HG03520 (cell line): ENCODE measurements at regions not wholly inside any gene's neighbourhood (a gene's known extent, or its start where the extent isn't known, plus 50 kb on each side); places are given as distances from the start of the nearest gene placed in this dataset.

ENCODE experiments used
- ATAC-seq: cut with Tn5 transposase; IDR thresholded peaks from one replicate; pipeline ENCODE4 v1.9.1; 2021; ENCODE audit warnings: mild to moderate bottlenecking, moderate library complexity; ENCODE audit not compliant: unreplicated experiment

DNA sequence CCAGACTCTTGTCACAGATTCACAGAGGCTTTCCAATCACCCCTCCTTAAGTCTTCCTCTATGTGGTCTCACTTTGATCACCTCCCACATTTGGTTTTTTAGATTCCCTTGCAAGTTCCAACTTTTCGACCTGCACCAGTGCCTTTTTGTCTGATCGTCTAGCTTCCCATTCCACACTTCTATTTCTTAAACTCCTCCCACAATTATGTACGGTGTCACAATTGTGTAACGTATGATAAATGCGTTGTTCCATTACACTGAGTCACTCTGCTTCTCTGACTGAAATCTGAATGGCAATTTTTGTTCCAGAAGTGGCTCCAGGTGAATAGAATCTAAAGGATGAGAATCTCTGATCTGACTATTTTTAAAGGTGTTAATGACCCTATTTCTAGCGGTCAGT is 320.1 kb downstream of the LMX1A start:
- no peak for ATAC-seq

DNA sequence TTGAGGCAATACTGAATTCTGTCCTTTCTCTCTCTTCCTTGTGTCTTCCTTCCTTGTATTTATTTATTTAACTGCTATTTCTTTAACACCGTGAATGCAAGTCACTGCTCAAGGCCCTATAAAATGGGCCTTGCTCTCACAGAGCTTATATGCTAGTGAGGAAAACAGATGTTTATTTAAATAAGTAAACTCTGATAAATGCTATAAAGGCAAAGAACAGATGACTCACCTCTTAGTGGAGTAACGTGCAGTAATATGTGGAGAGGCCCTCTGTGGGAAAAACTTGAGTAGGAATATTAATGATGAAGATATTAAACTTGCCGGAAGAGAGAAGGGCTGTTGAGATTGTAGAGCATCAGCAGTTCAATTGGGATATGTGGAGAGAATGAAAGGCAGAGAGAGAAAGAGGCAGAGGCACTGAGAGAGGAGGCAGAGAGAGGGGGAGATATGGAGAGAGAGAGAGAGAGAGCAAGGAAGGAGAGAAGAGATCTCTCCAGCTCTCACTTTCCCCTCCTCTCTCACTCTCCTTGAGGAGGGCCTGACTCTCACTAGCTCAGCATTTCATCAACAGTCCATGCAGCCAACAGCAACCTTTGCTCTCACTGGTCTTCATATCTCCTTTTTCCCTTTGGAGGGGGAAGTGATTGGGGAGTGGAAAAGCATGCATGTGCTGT is 322.2 kb downstream of the LMX1A start:
- no peak for ATAC-seq

DNA sequence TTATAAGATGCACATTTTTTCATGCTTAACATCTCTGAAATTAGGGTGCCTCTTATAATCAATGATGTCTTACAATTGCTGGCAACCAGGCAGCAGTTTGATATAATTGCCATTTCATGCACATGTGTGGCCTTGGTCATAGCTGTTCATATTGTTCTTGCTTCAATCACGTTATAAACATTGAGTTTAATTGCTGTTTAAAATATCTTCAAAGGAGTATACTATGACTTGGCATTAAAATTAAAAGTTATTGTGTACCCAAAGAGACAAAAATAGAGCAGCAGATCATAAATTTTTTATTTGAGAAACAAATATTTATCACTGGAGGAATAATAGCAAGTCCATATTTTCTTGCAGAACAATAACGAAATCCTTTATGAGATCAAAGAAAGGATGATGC is 325.5 kb downstream of the LMX1A start:
- no peak for ATAC-seq

DNA sequence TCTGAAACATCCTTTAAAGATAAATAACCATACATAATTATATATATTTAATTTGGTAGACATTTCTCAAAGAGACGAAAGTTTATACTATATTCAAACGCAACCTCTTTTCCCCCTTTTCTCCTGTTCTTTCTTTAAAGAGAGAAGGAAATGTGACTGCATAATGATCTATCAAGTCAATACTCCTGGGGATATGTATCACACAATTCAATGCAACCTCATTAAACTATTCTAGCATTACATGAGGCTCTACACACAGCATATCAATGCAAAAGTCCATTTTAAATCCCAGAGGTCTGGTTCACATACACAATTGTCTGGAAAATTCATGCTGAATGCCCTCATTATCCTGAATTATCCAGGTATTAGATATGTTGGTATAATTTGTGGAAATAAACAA is 330.7 kb downstream of the LMX1A start:
- ATAC-seq: no peak

DNA sequence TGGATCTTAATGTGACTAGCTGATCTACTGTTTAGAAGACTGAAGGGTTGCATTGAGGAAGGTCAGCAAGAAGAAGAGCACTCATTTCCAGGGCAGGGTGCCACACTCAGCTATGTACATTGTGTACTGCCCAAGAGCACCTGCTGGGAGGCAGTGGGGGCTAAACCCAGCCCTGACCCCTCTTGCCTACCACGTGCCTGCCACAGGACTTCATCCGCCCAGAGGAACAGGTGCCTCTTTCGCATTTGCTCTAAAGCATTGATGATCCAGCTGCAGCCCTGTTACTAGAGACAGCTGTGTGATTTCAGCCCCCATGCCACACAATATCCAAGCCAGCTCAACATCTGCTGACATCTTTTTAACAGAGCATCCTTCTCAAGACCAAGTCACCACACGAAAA is 341.8 kb downstream of the LMX1A start:
- no peak for ATAC-seq

DNA sequence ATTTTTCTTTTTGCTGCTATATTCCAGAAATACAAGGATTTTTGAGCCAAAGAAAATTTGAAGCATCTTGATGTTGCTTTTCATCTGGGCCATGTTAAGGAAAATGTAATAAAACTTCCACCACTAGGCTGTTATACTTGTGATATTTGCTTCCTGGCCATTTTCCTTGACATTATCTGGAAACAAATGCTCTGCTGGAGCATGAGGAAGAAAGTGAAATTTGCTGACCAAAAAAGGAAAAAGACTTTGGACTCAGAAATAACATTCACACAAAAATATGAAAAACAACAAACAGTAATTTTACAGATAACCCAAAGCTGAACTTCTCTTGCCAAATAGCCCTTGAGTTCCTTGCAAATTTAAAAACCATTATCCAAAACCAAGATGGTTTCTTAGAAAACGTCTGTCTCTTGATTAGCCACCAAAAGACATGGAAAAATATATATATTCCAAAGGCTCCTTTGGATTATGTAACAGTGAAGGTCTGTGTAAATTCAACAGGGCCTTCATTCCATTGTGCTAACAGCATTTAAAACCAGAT is 344.5 kb downstream of the LMX1A start:
- no peak for ATAC-seq

DNA sequence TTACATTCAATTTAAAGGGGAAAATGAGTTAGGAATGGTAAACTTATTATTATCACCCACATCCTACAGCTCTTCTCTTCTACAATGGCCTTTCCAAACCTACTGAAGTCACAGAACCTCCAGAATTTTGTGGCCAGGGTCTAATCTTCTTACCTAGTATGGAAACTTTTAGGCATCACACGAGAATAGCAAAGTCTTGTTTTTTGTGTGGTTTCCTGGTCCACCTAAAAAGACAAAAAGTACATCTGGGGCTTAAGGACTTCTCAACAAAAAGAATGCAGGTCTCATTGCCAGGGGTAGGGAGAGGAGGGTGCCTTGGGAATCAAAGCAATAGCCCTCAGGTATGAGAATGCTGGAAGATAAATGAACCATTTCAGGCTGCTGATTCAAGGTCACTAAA is 345.3 kb downstream of the LMX1A start:
- ATAC-seq: no peak

DNA sequence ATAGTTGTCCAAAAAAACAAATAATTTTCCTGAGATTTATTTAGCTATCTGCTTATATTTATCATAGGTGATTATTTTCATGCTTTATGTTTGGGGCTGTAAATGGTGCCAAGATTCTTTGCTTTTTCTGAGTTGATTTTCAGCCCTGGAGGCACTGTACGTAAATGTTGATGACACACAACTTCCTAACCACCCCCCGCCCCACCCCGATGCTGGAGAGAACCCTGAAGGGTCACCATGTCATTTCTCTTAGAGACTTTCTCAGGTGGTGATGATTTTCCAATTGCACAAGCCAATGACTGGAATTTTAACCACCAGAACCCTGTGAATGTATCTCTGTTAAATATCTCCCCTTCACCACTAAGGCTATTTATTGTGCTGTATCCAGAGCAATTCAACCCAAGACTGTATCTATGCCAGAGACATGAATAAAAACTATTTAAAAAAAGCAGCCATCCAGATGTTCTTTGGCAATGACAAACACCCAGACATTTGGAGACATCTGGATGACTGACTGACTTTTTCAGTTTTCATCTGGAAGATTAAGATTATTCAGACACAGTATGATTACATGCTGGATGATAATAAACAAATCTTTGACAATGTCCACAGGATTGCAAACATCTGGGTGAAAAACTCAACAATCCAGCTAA is 346.0 kb downstream of the LMX1A start:
- no peak for ATAC-seq

DNA sequence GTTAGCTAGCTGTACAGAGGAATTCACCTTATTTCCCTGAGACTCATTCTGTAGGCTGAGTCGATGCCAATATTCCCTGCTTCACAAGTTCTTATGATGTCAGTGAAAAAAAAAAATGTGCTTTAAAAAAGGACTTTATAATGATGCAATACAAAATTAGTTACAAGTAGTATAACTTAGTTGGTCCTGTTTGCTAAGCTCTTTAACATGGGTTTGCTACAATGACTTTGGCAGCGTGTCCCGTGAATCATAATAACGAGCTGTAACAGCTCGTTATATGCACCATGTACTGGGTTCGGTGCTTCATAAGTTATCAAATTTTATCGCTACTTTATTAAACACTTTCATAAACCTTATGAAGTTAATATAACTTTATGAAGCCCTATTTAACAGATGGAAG is 349.7 kb downstream of the LMX1A start:
- no peak for ATAC-seq

DNA sequence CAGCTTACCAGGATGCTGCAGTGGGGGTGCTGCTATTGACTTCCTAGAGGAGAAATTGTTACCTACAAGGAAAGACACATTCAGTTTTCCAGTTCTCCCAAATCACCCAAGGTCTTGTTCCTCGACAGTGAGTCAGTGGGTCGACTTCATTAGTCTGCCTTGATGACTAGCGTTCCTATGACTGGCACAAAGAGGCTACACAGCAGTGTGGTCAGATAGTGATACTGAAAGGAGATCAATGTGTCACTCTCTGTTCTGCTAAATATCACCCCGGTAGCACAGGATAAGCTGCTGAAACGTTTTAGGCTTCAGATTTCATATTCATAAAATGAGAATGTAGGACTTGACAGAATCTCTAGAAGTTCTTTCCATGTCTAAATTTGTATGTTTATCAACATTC is 357.4 kb downstream of the LMX1A start:
- ATAC-seq: no peak

DNA sequence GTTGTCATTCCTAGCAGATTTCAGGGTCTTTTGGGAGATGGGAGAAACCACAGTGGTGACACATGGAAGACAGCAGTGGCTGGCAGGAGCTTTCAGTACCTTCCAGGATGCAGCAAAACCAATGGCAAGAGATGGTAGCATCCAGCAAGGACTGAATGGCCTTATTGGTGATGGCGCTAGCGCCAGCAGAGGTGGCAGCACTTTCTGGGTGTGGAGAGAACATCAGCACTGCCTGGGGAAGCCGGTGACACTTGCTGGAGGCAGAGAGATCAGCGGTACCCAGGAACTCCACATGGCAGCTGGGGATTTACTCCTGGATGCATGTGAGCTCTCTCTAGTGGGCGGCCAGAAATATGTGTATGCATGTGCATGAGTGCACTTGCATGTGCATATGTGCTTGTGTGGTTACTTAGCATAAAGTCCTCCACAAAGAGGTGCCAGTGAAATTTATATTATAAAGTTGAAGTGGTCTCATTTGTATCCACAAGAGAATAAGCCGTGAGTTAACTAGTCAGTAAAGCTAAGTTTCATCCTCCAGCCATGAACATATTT is 364.7 kb downstream of the LMX1A start:
- no peak for ATAC-seq

DNA sequence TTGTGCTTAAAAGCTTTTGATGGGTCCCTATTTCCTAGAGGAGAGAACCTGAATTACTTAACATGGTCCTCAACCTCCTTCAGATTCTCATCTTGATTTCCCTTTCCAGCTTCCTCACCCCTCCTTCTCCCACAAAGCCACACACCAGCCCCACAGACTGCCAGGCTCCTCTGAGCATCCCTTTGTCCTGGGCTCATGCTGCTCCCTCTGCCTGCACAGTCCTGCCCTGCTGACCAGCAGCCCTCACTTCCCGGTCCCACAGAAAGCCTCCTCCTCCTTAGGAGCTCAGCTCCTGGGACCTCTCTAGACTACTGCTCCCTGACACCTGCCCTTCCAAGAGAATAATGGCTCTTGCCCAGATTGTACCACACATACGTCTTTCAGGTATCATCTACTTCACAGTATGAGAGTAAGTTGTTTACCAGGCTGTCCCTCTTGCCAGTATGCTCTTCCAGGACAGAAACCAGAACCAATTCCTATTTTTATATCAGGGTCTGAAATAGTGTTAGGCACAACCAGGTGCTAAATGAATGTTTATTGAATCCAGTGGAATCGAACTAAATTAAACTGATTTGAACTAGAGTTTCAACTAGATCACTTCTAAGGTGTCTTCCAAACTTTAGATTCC is 373.4 kb downstream of the LMX1A start:
- no peak for ATAC-seq

DNA sequence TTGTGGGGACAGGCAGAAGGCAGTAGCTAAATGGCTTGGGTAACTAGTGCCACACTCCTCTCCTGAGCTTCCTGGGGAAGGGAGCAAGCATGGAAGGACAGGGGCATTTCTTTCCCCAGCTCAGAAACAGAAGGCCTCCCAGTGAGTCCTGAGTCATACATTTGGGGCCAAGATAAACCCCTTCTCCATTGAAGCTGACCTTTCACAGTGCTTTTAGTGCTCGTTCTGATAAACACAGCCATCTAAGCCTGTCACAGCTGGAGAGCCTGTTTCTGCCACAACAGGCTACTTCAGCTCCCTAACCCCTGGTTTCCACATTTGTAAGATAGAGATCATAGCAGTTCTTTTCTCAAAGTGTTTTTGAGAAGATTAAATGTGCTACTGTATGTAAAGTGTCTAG is 374.0 kb downstream of the LMX1A start:
- no peak for ATAC-seq

DNA sequence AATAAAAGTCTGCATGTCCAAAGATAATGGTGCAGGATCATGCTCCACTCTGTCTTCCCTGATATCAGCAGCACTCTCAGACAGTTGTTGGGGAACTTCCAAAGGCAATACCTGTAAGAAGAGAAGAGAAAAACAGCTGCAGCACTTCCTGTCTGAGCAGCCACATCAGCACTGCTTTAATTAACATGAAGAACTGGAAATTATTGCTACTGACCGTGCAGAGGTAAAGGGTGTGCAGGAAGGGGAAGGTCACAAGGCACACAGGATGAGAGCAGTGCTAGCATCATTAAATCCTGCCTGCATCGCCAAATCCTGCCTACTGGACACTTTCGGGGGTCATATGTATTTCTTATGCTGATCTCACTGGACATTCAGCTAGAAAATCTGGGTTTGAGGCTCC is 379.0 kb downstream of the LMX1A start:
- no peak for ATAC-seq

DNA sequence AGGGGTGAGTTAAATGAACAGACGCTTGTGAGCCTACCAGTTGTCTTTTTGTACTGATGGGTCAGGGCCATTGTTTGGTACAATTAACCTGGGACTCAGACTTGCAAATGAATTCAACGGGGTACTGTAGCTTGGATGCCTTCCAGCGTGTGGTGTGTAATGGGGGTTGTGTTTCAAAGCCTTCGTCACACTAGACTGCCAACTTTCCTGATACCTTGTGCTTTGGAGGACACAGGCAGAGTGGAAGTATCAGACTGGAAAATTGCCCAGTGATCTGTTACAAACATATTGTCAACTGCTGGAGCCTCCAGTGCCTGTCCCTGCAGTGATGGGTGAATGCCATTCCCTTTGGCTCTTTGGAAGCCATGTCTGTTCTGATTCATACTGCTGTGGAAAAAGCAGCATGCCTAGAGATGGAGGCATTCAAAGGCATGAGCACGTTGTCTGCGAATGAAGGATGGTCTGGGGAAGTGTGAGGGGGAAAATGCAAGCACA is 384.5 kb downstream of the LMX1A start:
- no peak for ATAC-seq

DNA sequence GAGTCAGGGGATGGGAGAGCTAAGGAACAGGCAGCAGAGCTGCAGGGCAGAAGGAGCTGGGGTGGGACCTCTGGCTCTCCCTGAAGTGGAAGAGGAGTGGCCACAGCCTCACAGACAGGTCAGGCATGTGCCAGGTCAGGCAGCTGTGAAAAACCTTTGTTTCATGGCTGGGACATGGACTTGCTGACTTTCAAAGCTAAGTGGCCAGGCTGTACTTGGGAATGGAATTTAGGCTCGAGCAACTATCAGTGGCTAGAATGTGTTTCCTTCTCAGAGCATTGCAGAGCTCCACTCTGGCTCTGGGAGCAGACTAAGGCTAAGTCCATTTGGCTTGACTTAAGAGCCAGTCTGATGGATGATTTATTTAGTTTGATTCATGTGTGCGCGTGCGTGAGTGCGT is 385.1 kb downstream of the LMX1A start:
- no peak for ATAC-seq

DNA sequence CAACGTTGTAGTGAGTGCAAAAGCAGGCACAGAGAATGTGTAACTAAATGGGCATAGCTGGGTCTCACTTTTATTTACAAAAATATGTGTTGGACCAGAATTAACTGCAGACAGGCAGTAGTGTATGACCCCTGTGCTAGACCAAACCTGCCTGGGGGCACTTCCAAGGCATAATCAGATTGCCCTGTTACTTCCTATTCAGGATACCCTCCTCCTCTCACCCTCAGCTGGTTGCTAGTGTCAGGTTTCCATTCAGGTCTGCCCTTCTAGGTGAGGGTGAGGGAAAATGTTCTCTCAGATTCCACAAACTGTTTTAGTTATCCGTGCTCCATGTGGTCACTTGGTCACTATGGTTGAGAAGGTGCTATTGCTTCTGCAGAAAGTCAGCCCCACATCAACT is 387.3 kb downstream of the LMX1A start:
- no peak for ATAC-seq

DNA sequence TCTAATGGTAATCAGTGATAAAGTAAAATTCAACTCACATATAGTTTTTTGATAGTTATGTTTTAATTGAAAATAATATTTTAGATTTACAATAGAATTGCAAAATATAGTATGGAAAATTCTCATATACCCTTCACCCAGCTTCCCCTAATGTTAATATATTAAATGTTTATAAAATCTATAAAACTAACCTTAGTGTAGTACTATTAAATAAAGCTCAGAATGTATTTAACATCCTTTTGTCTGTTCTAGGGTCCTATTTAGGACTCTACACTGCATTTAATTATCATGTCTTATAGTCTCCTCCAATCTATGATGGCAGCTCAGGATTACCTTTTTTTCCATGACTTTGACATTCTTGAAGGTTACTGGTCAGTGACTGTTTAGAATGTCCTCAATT is 389.2 kb downstream of the LMX1A start:
- no peak for ATAC-seq

DNA sequence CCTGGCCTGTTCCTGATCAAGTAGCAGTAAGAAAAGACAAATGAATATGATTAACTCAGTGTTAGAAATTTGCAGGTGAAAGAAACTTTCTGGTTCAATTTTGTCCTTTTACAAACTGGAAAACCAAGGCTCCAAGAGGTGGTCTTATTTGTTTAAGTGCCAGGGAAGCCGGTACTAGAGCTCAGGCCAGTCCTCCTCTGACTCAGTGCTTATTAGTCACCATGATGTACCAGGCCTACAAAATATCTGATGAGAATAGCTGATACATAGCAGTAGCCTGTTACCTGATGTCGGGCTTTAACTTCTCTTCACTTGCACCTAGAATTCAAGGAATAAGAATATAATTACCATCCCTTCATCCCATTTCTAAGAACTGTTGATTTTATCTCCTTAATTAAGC is 394.8 kb downstream of the LMX1A start:
- no peak for ATAC-seq

DNA sequence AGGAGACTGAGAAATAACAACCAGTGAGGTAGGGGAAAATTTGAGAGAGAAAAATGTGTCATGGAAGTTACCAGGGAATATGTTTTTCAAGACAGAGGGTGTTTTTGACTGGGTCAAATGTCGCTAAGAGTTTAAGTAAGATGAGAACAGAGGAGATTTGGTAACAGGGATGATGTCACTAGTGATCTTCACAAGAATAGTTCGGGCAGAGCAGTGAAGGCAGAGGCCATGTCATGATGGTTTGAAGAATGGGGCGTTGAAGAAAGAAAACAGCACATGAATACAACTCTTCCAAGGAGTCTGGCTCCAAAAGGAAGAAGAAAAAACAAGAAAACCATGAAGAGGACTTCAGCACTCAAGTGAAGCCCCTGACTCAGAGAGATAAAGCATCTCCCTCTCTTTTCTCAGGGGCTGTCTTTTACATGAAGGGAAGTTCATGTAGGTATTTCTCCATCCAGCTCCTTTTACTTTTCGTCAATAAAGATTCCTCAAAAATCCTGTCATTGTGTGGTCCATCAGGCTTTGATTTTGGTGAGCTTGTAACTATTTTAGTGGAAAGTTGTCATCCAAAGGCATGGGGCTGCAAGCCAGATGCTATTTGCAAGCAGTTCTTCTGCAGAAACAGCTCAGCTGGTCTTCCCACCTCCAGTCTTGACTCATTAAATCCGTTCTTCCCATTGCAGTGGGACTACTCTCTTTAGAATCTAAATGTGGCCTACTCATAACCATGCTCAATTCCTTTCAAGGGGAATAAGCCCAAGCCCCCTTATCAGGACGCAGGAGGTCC is 397.3 kb downstream of the LMX1A start:
- no peak for ATAC-seq

DNA sequence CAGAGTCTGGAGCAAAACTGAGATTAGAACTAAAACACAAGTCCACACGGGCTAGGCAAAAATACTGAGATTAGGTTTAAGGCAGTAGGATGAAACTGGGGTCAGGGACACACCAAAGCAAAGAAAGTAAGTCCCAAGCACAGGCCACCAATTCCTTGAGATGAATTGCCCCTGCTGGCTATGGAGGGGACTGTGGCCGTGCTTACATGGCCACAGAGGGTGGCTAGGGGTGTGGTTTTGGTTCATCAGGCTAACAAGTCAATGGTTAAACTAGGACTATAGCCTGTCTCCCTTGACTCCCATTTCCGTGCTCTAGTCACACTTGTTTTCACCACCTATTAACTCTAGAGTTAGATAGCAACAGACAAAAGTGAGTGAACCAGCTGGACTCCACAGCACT is 394.8 kb downstream of the PBX1 start:
- no peak for ATAC-seq
